WTC11 (cell line): ENCODE measurements at regions not wholly inside any gene's neighbourhood (a gene's known extent, or its start where the extent isn't known, plus 50 kb on each side); places are given as distances from the start of the nearest gene placed in this dataset.

Experiments
- ATF3 ChIP-seq: sonication (generic); formaldehyde crosslinking; conservative IDR thresholded peaks from 2 replicates; pipeline ENCODE4 v1.8.1; 2022; ENCODE audit warnings: mild to moderate bottlenecking, missing genetic modification reagents
- CTCF ChIP-seq: fragments of 200-600 bp; IDR thresholded peaks from 2 replicates; pipeline ENCODE4 v1.8.0; 2022; ENCODE audit warnings: antibody characterized with exemption
- ESRRA ChIP-seq: sonication (generic); formaldehyde crosslinking; IDR thresholded peaks from 2 replicates; pipeline ENCODE4 v1.8.1; 2022; ENCODE audit warnings: mild to moderate bottlenecking, missing genetic modification reagents, borderline replicate concordance
- ETV6 ChIP-seq: sonication (generic); formaldehyde crosslinking; IDR thresholded peaks from 2 replicates; pipeline ENCODE4 v1.8.1; 2022; ENCODE audit warnings: mild to moderate bottlenecking, missing genetic modification reagents
- FOXJ3 ChIP-seq: sonication (generic); formaldehyde crosslinking; IDR thresholded peaks from 2 replicates; pipeline ENCODE4 v1.9.0; 2021; ENCODE audit warnings: missing genetic modification reagents, mild to moderate bottlenecking, borderline replicate concordance
- JUN ChIP-seq: sonication (generic); formaldehyde crosslinking; IDR thresholded peaks from 2 replicates; pipeline ENCODE4 v1.8.0; 2023; ENCODE audit warnings: mild to moderate bottlenecking, missing genetic modification reagents
- MAX ChIP-seq: sonication (generic); formaldehyde crosslinking; IDR thresholded peaks from 2 replicates; pipeline ENCODE4 v1.8.0; 2022; ENCODE audit warnings: mild to moderate bottlenecking, missing genetic modification reagents
- NFYB ChIP-seq: sonication (generic); formaldehyde crosslinking; conservative IDR thresholded peaks from 2 replicates; pipeline ENCODE4 v1.8.0; 2022; ENCODE audit warnings: low read depth, missing genetic modification reagents
- USF2 ChIP-seq: sonication (generic); formaldehyde crosslinking; IDR thresholded peaks from 2 replicates; pipeline ENCODE4 v1.8.1; 2023; ENCODE audit warnings: mild to moderate bottlenecking, missing genetic modification reagents, moderate library complexity

- no peak for TF ChIP-seq ESRRA (CRISPR knock-in tag)
- TF ChIP-seq FOXJ3 (CRISPR knock-in tag) = no peak
- TF ChIP-seq ATF3 (CRISPR knock-in tag) = no peak
- TF ChIP-seq USF2 = no peak
- no peak for TF ChIP-seq CTCF
- no peak for TF ChIP-seq NFYB (CRISPR knock-in tag)
- no peak for TF ChIP-seq JUN (CRISPR knock-in tag)
- TF ChIP-seq MAX (CRISPR knock-in tag) = no peak
- TF ChIP-seq ETV6 = no peak
These were observed 105.5 kb upstream of the TARDBP start for GRCh38 chr1:10906866-10907519.
